Cardiac muscle cell (in vitro differentiated cells and primary cell): ENCODE measurements at regions not wholly inside any gene's neighbourhood (a gene's known extent, or its start where the extent isn't known, plus 50 kb on each side); places are given as distances from the start of the nearest gene placed in this dataset.

Source experiments
- DNase-seq, 2 donors: peaks; one replicate each; pipeline versions ENCODE4 v3.0.0 to v3.0.0-alpha.2; 2010 to 2017; ENCODE audit warnings: low read depth in 1 of 2, low spot score in 1 of 2
- H3K27ac ChIP-seq: fragments of 200-600 bp; sonication (generic); 2 replicates; pipeline ENCODE4 v1.5.1; 2016
- H3K27me3 ChIP-seq: fragments of 200-600 bp; sonication (generic); 2 replicates; pipeline ENCODE4 v1.6.0; 2016; ENCODE audit warnings: control low read depth
- H3K36me3 ChIP-seq: fragments of 200-600 bp; sonication (generic); 2 replicates; pipeline ENCODE4 v1.5.1; 2016; ENCODE audit warnings: control low read depth
- H3K4me1 ChIP-seq: fragments of 200-600 bp; sonication (generic); 2 replicates; pipeline ENCODE4 v1.8.1; 2017; ENCODE audit warnings: low read depth, mild to moderate bottlenecking, mixed run types
- H3K4me3 ChIP-seq: fragments of 200-600 bp; sonication (generic); 2 replicates; pipeline ENCODE4 v1.5.1; 2016; ENCODE audit warnings: mild to moderate bottlenecking
- H3K9me3 ChIP-seq: fragments of 200-600 bp; sonication (generic); 2 replicates; pipeline ENCODE4 v1.5.1; 2017; ENCODE audit warnings: low read depth, mild to moderate bottlenecking, control low read depth
- CTCF ChIP-seq: IDR thresholded peaks from 2 replicates; pipeline ENCODE4 v1.5.1; 2012; ENCODE audit warnings: low read depth, mild to moderate bottlenecking, low read length

- H3K36me3 ChIP-seq: no peaks in the 10 kb centered on the region
- H3K9me3 ChIP-seq: no peaks in the 10 kb centered on the region
- no peaks in the 10 kb centered on the region for H3K4me1 ChIP-seq
- no peaks in the 10 kb centered on the region for H3K27me3 ChIP-seq
- no peak overlapping the region for H3K27ac ChIP-seq
- no peak for DNase-seq
- no peak overlapping the region for H3K4me3 ChIP-seq
- TF ChIP-seq CTCF: no peak
Measured at GRCh38 chr10:126842356-126842755, 62.9 kb upstream of the DOCK1 start.

- Histone ChIP-seq H3K4me3 (no peak overlapping the region), H3K27ac (no peak overlapping the region), H3K27me3 (no peaks in the 10 kb centered on the region), H3K4me1 (no peaks in the 10 kb centered on the region), H3K36me3 (no peaks in the 10 kb centered on the region), H3K9me3 (no peaks in the 10 kb centered on the region)
- TF ChIP-seq CTCF: no peak
- DNase-seq: no peak
Measured at GRCh38 chr10:126842836-126843235, 62.4 kb upstream of the DOCK1 start.

GRCh38 chr10:126843299-126843934 lies 61.8 kb upstream of the DOCK1 start:
- no peak for TF ChIP-seq CTCF
- DNase-seq: no peak
- H3K27me3 ChIP-seq: no peaks in the 10 kb centered on the region
- no peaks in the 10 kb centered on the region for H3K36me3 ChIP-seq
- no peak overlapping the region for H3K4me3 ChIP-seq
- H3K9me3 ChIP-seq: no peaks in the 10 kb centered on the region
- no peak overlapping the region for H3K27ac ChIP-seq
- no peaks in the 10 kb centered on the region for H3K4me1 ChIP-seq

- H3K9me3 ChIP-seq: no peaks in the 10 kb centered on the region
- H3K27me3 ChIP-seq: no peaks in the 10 kb centered on the region
- H3K27ac ChIP-seq: no peak overlapping the region
- peak in 1 of 2 donors; percentile 8 for DNase-seq
- H3K4me1 ChIP-seq: no peaks in the 10 kb centered on the region
- no peaks in the 10 kb centered on the region for H3K36me3 ChIP-seq
- no peak overlapping the region for H3K4me3 ChIP-seq
- TF ChIP-seq CTCF: no peak
Measured at GRCh38 chr10:126844406-126844805, 60.8 kb upstream of the DOCK1 start.

- Histone ChIP-seq H3K9me3 (no peaks in the 10 kb centered on the region), H3K4me1 (no peaks in the 10 kb centered on the region), H3K27me3 (no peaks in the 10 kb centered on the region), H3K27ac (no peak overlapping the region), H3K4me3 (no peak overlapping the region), H3K36me3 (no peaks in the 10 kb centered on the region)
- TF ChIP-seq CTCF: no peak
- DNase-seq: no peak
Measured at GRCh38 chr10:126846469-126846868, 58.8 kb upstream of the DOCK1 start.
